GM12878 (cell line): ENCODE measurements at regions not wholly inside any gene's neighbourhood (a gene's known extent, or its start where the extent isn't known, plus 50 kb on each side); places are given as distances from the start of the nearest gene placed in this dataset.

Experiments
- CHD4 ChIP-seq: fragments of 200-600 bp; sonication (generic); IDR thresholded peaks from 2 replicates; pipeline ENCODE4 v1.6.1; 2016; ENCODE audit warnings: mild to moderate bottlenecking
- CTCF ChIP-seq, 3 experiments: IDR thresholded peaks in 2 of 3; conservative IDR thresholded peaks in 1 of 3; 2 replicates each; pipeline ENCODE4 v1.5.1; 2011; ENCODE audit warnings: low read depth in 3 of 3, low read length in 3 of 3, mild to moderate bottlenecking in 3 of 3, control low read depth in 2 of 3, moderate library complexity in 2 of 3, inconsistent platforms in 1 of 3, mixed read lengths in 1 of 3; ENCODE audit not compliant: control insufficient read depth in 2 of 3, insufficient read depth in 1 of 3; ENCODE audit errors: extremely low read depth in 1 of 3
- EP300 ChIP-seq, 2 experiments: fragments of 150-350 bp in 1 of 2; IDR thresholded peaks; 2 replicates each; pipeline ENCODE4 v1.6.1; 2011 to 2012; ENCODE audit warnings: low read depth in 2 of 2, low read length in 2 of 2, borderline replicate concordance in 1 of 2, improper control_type of control experiment in 1 of 2, inconsistent platforms in 1 of 2; ENCODE audit not compliant: control insufficient read depth in 1 of 2
- PML ChIP-seq: IDR thresholded peaks from 2 replicates; pipeline ENCODE4 v1.6.1; 2012; ENCODE audit warnings: low read length, inconsistent platforms
- SMARCA5 ChIP-seq: fragments of 450-650 bp; IDR thresholded peaks from 2 replicates; pipeline ENCODE4 v1.6.1; 2017; ENCODE audit warnings: mild to moderate bottlenecking
- SUZ12 ChIP-seq: fragments of 200-600 bp; sonication (generic); IDR thresholded peaks from one replicate; pipeline ENCODE4 v1.6.1; 2018; ENCODE audit warnings: antibody characterized with exemption, mild to moderate bottlenecking; ENCODE audit not compliant: unreplicated experiment
- WRNIP1 ChIP-seq: IDR thresholded peaks from 2 replicates; pipeline ENCODE4 v1.6.1; 2011; ENCODE audit warnings: low read depth, low read length, improper control_type of control experiment, borderline replicate concordance

DNA sequence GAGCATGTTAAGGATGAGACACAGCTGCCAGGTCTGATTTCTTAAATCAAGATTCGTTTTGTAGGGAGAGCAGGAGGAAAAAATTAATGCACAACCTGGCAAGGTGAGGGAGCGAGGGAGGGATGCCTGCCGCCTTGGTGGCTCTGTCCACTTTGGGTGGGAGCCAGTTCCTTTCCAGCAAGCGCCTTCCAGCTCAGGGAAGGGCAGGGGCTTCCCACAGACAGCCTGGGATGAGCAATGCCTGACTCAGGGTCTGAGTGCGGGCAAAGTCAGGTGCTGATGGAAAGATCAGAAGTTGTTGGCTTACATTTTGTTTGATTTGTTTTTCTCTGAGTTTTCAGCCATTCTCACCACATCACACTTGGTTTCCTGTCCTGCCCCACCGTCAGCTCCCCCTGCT is 220.7 kb downstream of the ENGASE start:
- no peak for TF ChIP-seq SUZ12
- no peak for TF ChIP-seq PML
- no peak for TF ChIP-seq SMARCA5
- no peak for TF ChIP-seq CTCF (IDR thresholded peaks at IDR 0.05 in 2 of 3, conservative IDR thresholded peaks at IDR 0.05 in 1 of 3; ENCODE audit: control insufficient read depth in 2 of 3, extremely low read depth in 1 of 3, insufficient read depth in 1 of 3, low read depth in 3 of 3, low read length in 3 of 3)
- TF ChIP-seq CHD4 = no peak
- no peak for TF ChIP-seq EP300 (IDR thresholded peaks at IDR 0.05; ENCODE audit: borderline replicate concordance in 1 of 2, control insufficient read depth in 1 of 2, low read depth in 2 of 2, low read length in 2 of 2)
- no peak for TF ChIP-seq WRNIP1
